ENCODE measurements at regions not wholly inside any gene's neighbourhood (a gene's known extent, or its start where the extent isn't known, plus 50 kb on each side); places are given as distances from the start of the nearest gene placed in this dataset.

DNA sequence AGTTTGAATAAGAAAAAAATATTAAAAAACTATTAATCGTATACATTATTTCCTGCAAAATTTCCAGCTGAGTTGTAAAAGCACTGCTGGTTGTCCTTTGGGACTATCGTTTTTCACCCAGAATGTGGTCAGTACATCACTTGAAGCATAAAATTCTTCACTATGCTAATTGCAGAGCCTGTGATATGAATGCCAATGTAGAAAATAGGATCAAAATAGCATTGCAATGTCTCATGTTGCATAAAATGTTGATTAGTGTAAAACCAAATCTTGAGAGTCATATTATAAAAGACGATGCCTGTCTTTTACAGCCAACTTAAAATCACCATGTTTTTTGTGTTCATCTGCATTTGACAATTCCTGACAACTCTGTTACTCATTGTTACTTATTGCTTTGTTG is 207.7 kb downstream of the MMUT start:
- no peak for TF ChIP-seq POLR2AphosphoS5 (IDR thresholded peaks at IDR 0.05; ENCODE audit: low read depth)
- TF ChIP-seq, protein P1, sequence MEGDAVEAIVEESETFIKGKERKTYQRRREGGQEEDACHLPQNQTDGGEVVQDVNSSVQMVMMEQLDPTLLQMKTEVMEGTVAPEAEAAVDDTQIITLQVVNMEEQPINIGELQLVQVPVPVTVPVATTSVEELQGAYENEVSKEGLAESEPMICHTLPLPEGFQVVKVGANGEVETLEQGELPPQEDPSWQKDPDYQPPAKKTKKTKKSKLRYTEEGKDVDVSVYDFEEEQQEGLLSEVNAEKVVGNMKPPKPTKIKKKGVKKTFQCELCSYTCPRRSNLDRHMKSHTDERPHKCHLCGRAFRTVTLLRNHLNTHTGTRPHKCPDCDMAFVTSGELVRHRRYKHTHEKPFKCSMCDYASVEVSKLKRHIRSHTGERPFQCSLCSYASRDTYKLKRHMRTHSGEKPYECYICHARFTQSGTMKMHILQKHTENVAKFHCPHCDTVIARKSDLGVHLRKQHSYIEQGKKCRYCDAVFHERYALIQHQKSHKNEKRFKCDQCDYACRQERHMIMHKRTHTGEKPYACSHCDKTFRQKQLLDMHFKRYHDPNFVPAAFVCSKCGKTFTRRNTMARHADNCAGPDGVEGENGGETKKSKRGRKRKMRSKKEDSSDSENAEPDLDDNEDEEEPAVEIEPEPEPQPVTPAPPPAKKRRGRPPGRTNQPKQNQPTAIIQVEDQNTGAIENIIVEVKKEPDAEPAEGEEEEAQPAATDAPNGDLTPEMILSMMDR (IDR thresholded peaks at IDR 0.05; ENCODE audit: insufficient read depth, low read length), result no peak
- TF ChIP-seq, protein P2, sequence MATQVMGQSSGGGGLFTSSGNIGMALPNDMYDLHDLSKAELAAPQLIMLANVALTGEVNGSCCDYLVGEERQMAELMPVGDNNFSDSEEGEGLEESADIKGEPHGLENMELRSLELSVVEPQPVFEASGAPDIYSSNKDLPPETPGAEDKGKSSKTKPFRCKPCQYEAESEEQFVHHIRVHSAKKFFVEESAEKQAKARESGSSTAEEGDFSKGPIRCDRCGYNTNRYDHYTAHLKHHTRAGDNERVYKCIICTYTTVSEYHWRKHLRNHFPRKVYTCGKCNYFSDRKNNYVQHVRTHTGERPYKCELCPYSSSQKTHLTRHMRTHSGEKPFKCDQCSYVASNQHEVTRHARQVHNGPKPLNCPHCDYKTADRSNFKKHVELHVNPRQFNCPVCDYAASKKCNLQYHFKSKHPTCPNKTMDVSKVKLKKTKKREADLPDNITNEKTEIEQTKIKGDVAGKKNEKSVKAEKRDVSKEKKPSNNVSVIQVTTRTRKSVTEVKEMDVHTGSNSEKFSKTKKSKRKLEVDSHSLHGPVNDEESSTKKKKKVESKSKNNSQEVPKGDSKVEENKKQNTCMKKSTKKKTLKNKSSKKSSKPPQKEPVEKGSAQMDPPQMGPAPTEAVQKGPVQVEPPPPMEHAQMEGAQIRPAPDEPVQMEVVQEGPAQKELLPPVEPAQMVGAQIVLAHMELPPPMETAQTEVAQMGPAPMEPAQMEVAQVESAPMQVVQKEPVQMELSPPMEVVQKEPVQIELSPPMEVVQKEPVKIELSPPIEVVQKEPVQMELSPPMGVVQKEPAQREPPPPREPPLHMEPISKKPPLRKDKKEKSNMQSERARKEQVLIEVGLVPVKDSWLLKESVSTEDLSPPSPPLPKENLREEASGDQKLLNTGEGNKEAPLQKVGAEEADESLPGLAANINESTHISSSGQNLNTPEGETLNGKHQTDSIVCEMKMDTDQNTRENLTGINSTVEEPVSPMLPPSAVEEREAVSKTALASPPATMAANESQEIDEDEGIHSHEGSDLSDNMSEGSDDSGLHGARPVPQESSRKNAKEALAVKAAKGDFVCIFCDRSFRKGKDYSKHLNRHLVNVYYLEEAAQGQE (IDR thresholded peaks at IDR 0.05; ENCODE audit: insufficient replicate concordance, low read depth), result no peak
- no peak for TF ChIP-seq GABPA (IDR thresholded peaks at IDR 0.05; ENCODE audit: low read depth)
- no peak for TF ChIP-seq SPI1 (IDR thresholded peaks at IDR 0.05; ENCODE audit: borderline replicate concordance, low read depth)
